ENCODE measurements at regions not wholly inside any gene's neighbourhood (a gene's known extent, or its start where the extent isn't known, plus 50 kb on each side); places are given as distances from the start of the nearest gene placed in this dataset.

DNA sequence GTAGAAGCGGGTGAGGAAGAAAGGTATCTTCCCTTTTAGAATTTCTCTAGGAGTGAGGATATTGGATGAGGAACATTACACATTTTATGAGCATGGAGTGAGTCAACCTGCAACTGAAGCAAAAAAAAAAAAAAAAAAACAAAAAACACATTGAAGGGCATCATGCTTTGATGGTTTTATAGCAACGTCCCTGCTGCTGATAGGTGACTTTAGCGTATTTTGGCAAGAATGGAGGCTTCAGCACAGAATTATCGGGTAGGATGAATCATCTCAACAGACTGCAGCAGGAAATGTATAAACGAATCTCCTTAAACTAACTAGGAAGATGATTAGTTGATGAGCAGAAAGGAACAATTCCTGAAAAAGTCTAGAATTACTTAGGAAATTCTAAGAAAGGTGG is 1359.6 kb upstream of the ATXN8OS start:
- Histone ChIP-seq H3K9ac (no peak overlapping the region), H2AFZ (ENCODE audit: low read depth) (no peak overlapping the region), H3K9me3 (no peaks in the 10 kb centered on the region), H3K9me2 (no peaks in the 10 kb centered on the region), H3K36me3 (replicated peaks in 1 of 2; ENCODE audit: control insufficient read depth in 1 of 2, insufficient read depth in 2 of 2, low read length in 1 of 2) (no peaks in the 10 kb centered on the region), H3K4me2 (peak overlapping the region; percentile 5; the same call in 1 of the 2 replicates), H3K79me2 (ENCODE audit: insufficient read depth) (no peaks in the 10 kb centered on the region), H3K4me3 (ENCODE audit: low read depth in 2 of 2, low read length in 1 of 2) (no peak overlapping the region), H4K20me1 (ENCODE audit: insufficient read depth) (no peaks in the 10 kb centered on the region), H3K27me3 (ENCODE audit: insufficient read depth) (no peaks in the 10 kb centered on the region), H3K4me1 (ENCODE audit: control insufficient read depth in 1 of 2, insufficient read depth in 2 of 2, low read depth in 1 of 2, low read length in 1 of 2) (no peaks in the 10 kb centered on the region; a peak in 1 of 4 replicates), H3F3A (replicated peaks; ENCODE audit: insufficient read depth) (peaks cover 14% of the 10 kb centered on the region), H3K27ac (ENCODE audit: low read depth in 2 of 2, low read length in 1 of 2) (peak overlapping the region in 1 of 2 experiments; percentile 50; a peak in 2 of 4 replicates)
- WGBS (ENCODE audit: low lambda C conversion rate) = 69% methylated on average over 5 of the region's 5 CpGs
- TF ChIP-seq JUND (IDR thresholded peaks at IDR 0.05) (no peak), NRF1 (IDR thresholded peaks at IDR 0.05; ENCODE audit: low read depth, low read length) (no peak), POLR2AphosphoS5 (IDR thresholded peaks at IDR 0.05; ENCODE audit: low read depth, low read length) (no peak), TAF1 (IDR thresholded peaks at IDR 0.05; ENCODE audit: borderline replicate concordance, low read depth, low read length) (no peak), CHD2 (IDR thresholded peaks at IDR 0.05; ENCODE audit: low read length, partially characterized antibody) (no peak), NFIC (IDR thresholded peaks at IDR 0.05; ENCODE audit: borderline replicate concordance) (no peak), RXRA (IDR thresholded peaks at IDR 0.05; ENCODE audit: borderline replicate concordance, low read depth) (no peak), GATA2 (CRISPR knock-in tag; IDR thresholded peaks at IDR 0.05) (no peak), YY1 (IDR thresholded peaks at IDR 0.05; ENCODE audit: low read depth) (no peak), FOXM1 (IDR thresholded peaks at IDR 0.05; ENCODE audit: low read depth) (no peak), SIN3A (IDR thresholded peaks at IDR 0.05; ENCODE audit: borderline replicate concordance, low read depth, low read length) (no peak), EP300 (IDR thresholded peaks at IDR 0.05; ENCODE audit: borderline replicate concordance in 1 of 2, low read depth in 1 of 2, low read length in 1 of 2) (no peak), MXI1 (IDR thresholded peaks at IDR 0.05; ENCODE audit: low read depth, low read length) (no peak)
- TF ChIP-seq, protein P1, sequence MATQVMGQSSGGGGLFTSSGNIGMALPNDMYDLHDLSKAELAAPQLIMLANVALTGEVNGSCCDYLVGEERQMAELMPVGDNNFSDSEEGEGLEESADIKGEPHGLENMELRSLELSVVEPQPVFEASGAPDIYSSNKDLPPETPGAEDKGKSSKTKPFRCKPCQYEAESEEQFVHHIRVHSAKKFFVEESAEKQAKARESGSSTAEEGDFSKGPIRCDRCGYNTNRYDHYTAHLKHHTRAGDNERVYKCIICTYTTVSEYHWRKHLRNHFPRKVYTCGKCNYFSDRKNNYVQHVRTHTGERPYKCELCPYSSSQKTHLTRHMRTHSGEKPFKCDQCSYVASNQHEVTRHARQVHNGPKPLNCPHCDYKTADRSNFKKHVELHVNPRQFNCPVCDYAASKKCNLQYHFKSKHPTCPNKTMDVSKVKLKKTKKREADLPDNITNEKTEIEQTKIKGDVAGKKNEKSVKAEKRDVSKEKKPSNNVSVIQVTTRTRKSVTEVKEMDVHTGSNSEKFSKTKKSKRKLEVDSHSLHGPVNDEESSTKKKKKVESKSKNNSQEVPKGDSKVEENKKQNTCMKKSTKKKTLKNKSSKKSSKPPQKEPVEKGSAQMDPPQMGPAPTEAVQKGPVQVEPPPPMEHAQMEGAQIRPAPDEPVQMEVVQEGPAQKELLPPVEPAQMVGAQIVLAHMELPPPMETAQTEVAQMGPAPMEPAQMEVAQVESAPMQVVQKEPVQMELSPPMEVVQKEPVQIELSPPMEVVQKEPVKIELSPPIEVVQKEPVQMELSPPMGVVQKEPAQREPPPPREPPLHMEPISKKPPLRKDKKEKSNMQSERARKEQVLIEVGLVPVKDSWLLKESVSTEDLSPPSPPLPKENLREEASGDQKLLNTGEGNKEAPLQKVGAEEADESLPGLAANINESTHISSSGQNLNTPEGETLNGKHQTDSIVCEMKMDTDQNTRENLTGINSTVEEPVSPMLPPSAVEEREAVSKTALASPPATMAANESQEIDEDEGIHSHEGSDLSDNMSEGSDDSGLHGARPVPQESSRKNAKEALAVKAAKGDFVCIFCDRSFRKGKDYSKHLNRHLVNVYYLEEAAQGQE (IDR thresholded peaks at IDR 0.05; ENCODE audit: low read depth, low read length) = no peak
- TF ChIP-seq, protein P2, sequence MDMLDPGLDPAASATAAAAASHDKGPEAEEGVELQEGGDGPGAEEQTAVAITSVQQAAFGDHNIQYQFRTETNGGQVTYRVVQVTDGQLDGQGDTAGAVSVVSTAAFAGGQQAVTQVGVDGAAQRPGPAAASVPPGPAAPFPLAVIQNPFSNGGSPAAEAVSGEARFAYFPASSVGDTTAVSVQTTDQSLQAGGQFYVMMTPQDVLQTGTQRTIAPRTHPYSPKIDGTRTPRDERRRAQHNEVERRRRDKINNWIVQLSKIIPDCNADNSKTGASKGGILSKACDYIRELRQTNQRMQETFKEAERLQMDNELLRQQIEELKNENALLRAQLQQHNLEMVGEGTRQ (IDR thresholded peaks at IDR 0.05; ENCODE audit: borderline replicate concordance, low read depth, low read length) = no peak
- TF ChIP-seq, protein P3, sequence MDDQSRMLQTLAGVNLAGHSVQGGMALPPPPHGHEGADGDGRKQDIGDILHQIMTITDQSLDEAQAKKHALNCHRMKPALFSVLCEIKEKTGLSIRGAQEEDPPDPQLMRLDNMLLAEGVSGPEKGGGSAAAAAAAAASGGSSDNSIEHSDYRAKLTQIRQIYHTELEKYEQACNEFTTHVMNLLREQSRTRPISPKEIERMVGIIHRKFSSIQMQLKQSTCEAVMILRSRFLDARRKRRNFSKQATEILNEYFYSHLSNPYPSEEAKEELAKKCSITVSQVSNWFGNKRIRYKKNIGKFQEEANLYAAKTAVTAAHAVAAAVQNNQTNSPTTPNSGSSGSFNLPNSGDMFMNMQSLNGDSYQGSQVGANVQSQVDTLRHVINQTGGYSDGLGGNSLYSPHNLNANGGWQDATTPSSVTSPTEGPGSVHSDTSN (IDR thresholded peaks at IDR 0.05) = no peak
- TF ChIP-seq, protein P4, sequence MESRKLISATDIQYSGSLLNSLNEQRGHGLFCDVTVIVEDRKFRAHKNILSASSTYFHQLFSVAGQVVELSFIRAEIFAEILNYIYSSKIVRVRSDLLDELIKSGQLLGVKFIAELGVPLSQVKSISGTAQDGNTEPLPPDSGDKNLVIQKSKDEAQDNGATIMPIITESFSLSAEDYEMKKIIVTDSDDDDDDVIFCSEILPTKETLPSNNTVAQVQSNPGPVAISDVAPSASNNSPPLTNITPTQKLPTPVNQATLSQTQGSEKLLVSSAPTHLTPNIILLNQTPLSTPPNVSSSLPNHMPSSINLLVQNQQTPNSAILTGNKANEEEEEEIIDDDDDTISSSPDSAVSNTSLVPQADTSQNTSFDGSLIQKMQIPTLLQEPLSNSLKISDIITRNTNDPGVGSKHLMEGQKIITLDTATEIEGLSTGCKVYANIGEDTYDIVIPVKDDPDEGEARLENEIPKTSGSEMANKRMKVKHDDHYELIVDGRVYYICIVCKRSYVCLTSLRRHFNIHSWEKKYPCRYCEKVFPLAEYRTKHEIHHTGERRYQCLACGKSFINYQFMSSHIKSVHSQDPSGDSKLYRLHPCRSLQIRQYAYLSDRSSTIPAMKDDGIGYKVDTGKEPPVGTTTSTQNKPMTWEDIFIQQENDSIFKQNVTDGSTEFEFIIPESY (IDR thresholded peaks at IDR 0.05; ENCODE audit: borderline replicate concordance, low read depth) = no peak
- TF ChIP-seq, protein P5, sequence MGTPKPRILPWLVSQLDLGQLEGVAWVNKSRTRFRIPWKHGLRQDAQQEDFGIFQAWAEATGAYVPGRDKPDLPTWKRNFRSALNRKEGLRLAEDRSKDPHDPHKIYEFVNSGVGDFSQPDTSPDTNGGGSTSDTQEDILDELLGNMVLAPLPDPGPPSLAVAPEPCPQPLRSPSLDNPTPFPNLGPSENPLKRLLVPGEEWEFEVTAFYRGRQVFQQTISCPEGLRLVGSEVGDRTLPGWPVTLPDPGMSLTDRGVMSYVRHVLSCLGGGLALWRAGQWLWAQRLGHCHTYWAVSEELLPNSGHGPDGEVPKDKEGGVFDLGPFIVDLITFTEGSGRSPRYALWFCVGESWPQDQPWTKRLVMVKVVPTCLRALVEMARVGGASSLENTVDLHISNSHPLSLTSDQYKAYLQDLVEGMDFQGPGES (IDR thresholded peaks at IDR 0.05; ENCODE audit: low read depth, low read length) = no peak
- TF ChIP-seq, protein P6, sequence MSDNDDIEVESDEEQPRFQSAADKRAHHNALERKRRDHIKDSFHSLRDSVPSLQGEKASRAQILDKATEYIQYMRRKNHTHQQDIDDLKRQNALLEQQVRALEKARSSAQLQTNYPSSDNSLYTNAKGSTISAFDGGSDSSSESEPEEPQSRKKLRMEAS (IDR thresholded peaks at IDR 0.05; ENCODE audit: low read depth) = no peak
- no peak for DNase-seq
- POLR2A ChIA-PET = no interaction called here
- CTCF ChIA-PET = no interaction called here

Measured in SK-N-SH (cell line).